Neural progenitor cell (in vitro differentiated cells): ENCODE measurements at regions not wholly inside any gene's neighbourhood (a gene's known extent, or its start where the extent isn't known, plus 50 kb on each side); places are given as distances from the start of the nearest gene placed in this dataset.

ENCODE experiments used
- DNase-seq: peaks from one replicate; pipeline ENCODE4 v3.0.0-alpha.2; 2016; ENCODE audit warnings: low spot score
- H2AFZ ChIP-seq: fragments of 200-600 bp; sonication (generic); replicated peaks from 2 replicates; pipeline ENCODE4 v1.6.1; 2016; ENCODE audit warnings: antibody characterized with exemption
- H3F3A ChIP-seq: fragments of 200-600 bp; sonication (generic); 2 replicates; pipeline ENCODE4 v1.6.1; 2016; ENCODE audit warnings: antibody characterized with exemption, low read depth
- H3K27ac ChIP-seq: fragments of 200-600 bp; sonication (generic); 2 replicates; pipeline ENCODE4 v1.5.1; 2016; ENCODE audit warnings: mild to moderate bottlenecking
- H3K27me3 ChIP-seq: fragments of 200-600 bp; sonication (generic); 2 replicates; pipeline ENCODE4 v1.6.1; 2016; ENCODE audit warnings: mild to moderate bottlenecking, moderate library complexity
- H3K36me3 ChIP-seq: fragments of 200-600 bp; sonication (generic); 2 replicates; pipeline ENCODE4 v1.5.1; 2016
- H3K4me1 ChIP-seq: fragments of 200-600 bp; sonication (generic); 2 replicates; pipeline ENCODE4 v1.6.1; 2016; ENCODE audit warnings: mixed run types
- H3K4me2 ChIP-seq: fragments of 200-600 bp; sonication (generic); 2 replicates; pipeline ENCODE4 v1.6.1; 2016
- H3K4me3 ChIP-seq: fragments of 200-600 bp; sonication (generic); 2 replicates; pipeline ENCODE4 v1.5.1; 2016
- H3K79me2 ChIP-seq: fragments of 200-600 bp; sonication (generic); 2 replicates; pipeline ENCODE4 v1.6.1; 2016; ENCODE audit warnings: low read depth
- H3K9ac ChIP-seq: fragments of 200-600 bp; sonication (generic); 2 replicates; pipeline ENCODE4 v1.6.1; 2016
- H3K9me3 ChIP-seq: fragments of 200-600 bp; sonication (generic); 2 replicates; pipeline ENCODE4 v1.5.1; 2016; ENCODE audit warnings: low read depth
- H4K20me1 ChIP-seq: fragments of 200-600 bp; sonication (generic); 2 replicates; pipeline ENCODE4 v1.6.1; 2016; ENCODE audit warnings: low read depth
- H3K27ac Mint-ChIP-seq: 3 replicates; pipeline ENCODE4 v1.8.0; 2021; ENCODE audit warnings: mixed read lengths
- H3K27me3 Mint-ChIP-seq: 2 replicates; pipeline ENCODE4 v1.8.0; 2022; ENCODE audit warnings: low read depth, mild to moderate bottlenecking, inconsistent platforms, moderate library complexity, mixed read lengths; ENCODE audit not compliant: insufficient read depth
- H3K36me3 Mint-ChIP-seq: 3 replicates; pipeline ENCODE4 v1.8.0; 2021; ENCODE audit warnings: mixed read lengths
- H3K4me1 Mint-ChIP-seq: 3 replicates; pipeline ENCODE4 v1.8.0; 2021; ENCODE audit warnings: mixed read lengths
- H3K4me3 Mint-ChIP-seq: 3 replicates; pipeline ENCODE4 v1.8.0; 2021; ENCODE audit warnings: mild to moderate bottlenecking, moderate library complexity, mixed read lengths
- H3K9me3 Mint-ChIP-seq: 3 replicates; pipeline ENCODE4 v1.8.0; 2020; ENCODE audit warnings: mixed read lengths
- EZH2 ChIP-seq: fragments of 200-600 bp; sonication (generic); IDR thresholded peaks from 2 replicates; pipeline ENCODE4 v1.6.1; 2017; ENCODE audit warnings: antibody characterized with exemption, mild to moderate bottlenecking, moderate library complexity
- EZH2phosphoT487 ChIP-seq: fragments of 200-600 bp; sonication (generic); IDR thresholded peaks from 2 replicates; pipeline ENCODE4 v1.6.1; 2017; ENCODE audit warnings: antibody characterized with exemption
- TF ChIP-seq, protein P1 (sequence below): fragments of 200-600 bp; sonication (generic); IDR thresholded peaks from 2 replicates; pipeline ENCODE4 v1.5.1; 2017; ENCODE audit warnings: antibody characterized with exemption, mild to moderate bottlenecking

DNA sequence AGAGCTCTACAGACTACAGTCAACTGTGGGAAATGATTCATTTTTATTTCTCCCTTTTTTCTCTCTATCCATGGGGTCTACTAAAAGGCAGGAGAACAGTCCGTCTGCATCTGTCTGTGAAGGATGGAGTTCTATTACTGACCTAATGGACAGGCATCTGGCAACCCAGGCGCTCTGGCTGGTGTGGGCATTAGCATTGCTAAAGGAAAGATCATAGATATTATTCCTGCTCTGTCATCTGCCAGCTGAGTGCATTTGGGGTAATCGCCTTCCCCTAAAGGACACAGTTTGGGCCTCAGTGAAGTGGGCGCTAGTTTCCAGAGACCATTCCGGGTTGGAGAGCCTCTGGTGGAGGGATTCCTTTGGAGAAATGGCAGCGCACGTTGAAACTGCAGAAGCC lies 201.3 kb upstream of the TCERG1L start:
- DNase-seq: no peak
- Histone ChIP-seq H3K4me2 (no peak overlapping the region), H3K9ac (no peak overlapping the region), H4K20me1 (no peaks in the 10 kb centered on the region), H2AFZ (no peak overlapping the region), H3K79me2 (no peaks in the 10 kb centered on the region), H3K4me3 (no peak overlapping the region), H3K27ac (no peak overlapping the region), H3K27me3 (no peaks in the 10 kb centered on the region), H3K36me3 (no peaks in the 10 kb centered on the region), H3K9me3 (no peaks in the 10 kb centered on the region), H3K4me1 (peaks cover 9% of the 10 kb centered on the region), H3F3A (no peaks in the 10 kb centered on the region)
- H3K27ac Mint-ChIP-seq: no peak overlapping the region
- peaks cover 18% of the 10 kb centered on the region for H3K4me1 Mint-ChIP-seq
- peaks cover 21% of the 10 kb centered on the region for H3K9me3 Mint-ChIP-seq
- no peak for TF ChIP-seq EZH2phosphoT487
- TF ChIP-seq, protein P1, sequence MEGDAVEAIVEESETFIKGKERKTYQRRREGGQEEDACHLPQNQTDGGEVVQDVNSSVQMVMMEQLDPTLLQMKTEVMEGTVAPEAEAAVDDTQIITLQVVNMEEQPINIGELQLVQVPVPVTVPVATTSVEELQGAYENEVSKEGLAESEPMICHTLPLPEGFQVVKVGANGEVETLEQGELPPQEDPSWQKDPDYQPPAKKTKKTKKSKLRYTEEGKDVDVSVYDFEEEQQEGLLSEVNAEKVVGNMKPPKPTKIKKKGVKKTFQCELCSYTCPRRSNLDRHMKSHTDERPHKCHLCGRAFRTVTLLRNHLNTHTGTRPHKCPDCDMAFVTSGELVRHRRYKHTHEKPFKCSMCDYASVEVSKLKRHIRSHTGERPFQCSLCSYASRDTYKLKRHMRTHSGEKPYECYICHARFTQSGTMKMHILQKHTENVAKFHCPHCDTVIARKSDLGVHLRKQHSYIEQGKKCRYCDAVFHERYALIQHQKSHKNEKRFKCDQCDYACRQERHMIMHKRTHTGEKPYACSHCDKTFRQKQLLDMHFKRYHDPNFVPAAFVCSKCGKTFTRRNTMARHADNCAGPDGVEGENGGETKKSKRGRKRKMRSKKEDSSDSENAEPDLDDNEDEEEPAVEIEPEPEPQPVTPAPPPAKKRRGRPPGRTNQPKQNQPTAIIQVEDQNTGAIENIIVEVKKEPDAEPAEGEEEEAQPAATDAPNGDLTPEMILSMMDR: no peak
- no peak for TF ChIP-seq EZH2
- H3K4me3 Mint-ChIP-seq: no peak overlapping the region
- no peaks in the 10 kb centered on the region for H3K27me3 Mint-ChIP-seq
- no peaks in the 10 kb centered on the region for H3K36me3 Mint-ChIP-seq

DNA sequence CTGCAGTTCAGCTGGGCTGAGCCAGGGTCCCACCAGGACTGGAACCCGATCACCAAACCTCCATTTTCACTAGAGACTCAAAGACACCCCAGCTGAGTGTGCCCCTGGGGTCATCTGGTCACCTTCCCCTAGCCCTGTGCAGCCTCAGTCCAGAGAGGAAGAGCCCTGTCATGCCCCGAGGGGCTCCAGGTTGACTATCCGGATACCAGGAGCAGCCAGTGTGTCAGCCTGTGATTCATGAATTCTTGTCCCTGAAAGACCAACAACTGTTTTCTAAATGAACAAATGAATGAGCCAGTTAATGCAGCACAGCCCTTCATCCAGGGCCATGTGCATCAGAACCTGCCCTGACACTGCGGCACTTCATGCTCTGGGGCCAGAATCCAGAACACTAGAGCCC lies 201.9 kb upstream of the TCERG1L start:
- H3K9ac ChIP-seq: no peak overlapping the region
- no peak for DNase-seq

DNA sequence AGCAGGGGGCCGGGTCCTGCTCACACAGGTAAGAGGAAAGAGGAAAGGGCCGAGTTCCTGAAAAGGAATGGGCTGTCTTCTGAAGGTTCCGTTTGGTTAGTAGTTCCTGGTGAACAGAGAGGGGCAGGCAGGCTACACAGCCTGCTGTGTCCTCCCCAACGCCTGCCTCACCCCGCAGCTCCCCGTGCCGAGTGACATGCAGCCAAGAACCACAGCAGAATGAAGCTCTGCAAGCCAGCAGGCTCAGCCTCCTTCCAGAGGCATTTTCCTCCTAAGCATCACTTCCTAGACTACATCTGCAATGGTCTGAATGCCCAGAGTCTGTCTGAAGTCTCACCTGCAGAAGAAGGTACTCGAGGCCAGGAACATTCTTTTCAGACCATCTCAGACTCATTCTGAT lies 202.4 kb upstream of the TCERG1L start:
- TF ChIP-seq, protein P1: no peak
- TF ChIP-seq EZH2phosphoT487: no peak
- no peak for TF ChIP-seq EZH2
- H2AFZ ChIP-seq: no peak overlapping the region
- no peak overlapping the region for H3K9ac ChIP-seq
- peaks cover 19% of the 10 kb centered on the region for H3K9me3 Mint-ChIP-seq
- H3K4me1 Mint-ChIP-seq: peaks cover 18% of the 10 kb centered on the region
- no peaks in the 10 kb centered on the region for H3K27me3 ChIP-seq
- H3K4me1 ChIP-seq: peaks cover 9% of the 10 kb centered on the region
- H3K36me3 Mint-ChIP-seq: no peaks in the 10 kb centered on the region
- H3K4me3 ChIP-seq: no peak overlapping the region
- H3K27me3 Mint-ChIP-seq: peaks cover 4% of the 10 kb centered on the region
- H4K20me1 ChIP-seq: no peaks in the 10 kb centered on the region
- H3K4me3 Mint-ChIP-seq: no peak overlapping the region
- no peak overlapping the region for H3K27ac ChIP-seq
- H3F3A ChIP-seq: no peaks in the 10 kb centered on the region
- no peaks in the 10 kb centered on the region for H3K9me3 ChIP-seq
- no peak for DNase-seq
- no peaks in the 10 kb centered on the region for H3K79me2 ChIP-seq
- no peaks in the 10 kb centered on the region for H3K36me3 ChIP-seq
- H3K4me2 ChIP-seq: peak overlapping the region; percentile 1
- peak overlapping the region; percentile 30 for H3K27ac Mint-ChIP-seq

More for the DNA sequence above, 201.9 kb upstream of the TCERG1L start:
- no peak overlapping the region for H3K4me3 ChIP-seq
- H3K27ac ChIP-seq: no peak overlapping the region
- Mint-ChIP-seq H3K9me3 (peaks cover 19% of the 10 kb centered on the region), H3K4me3 (no peak overlapping the region), H3K27me3 (peaks cover 2% of the 10 kb centered on the region), H3K36me3 (no peaks in the 10 kb centered on the region), H3K4me1 (peaks cover 18% of the 10 kb centered on the region), H3K27ac (no peak overlapping the region)
- H4K20me1 ChIP-seq: no peaks in the 10 kb centered on the region
- no peaks in the 10 kb centered on the region for H3F3A ChIP-seq
- no peaks in the 10 kb centered on the region for H3K79me2 ChIP-seq
- H3K4me2 ChIP-seq: no peak overlapping the region
- TF ChIP-seq EZH2 (no peak), EZH2phosphoT487 (no peak)
- TF ChIP-seq, protein P1: no peak
- H3K9me3 ChIP-seq: no peaks in the 10 kb centered on the region
- peaks cover 9% of the 10 kb centered on the region for H3K4me1 ChIP-seq
- no peak overlapping the region for H2AFZ ChIP-seq
- H3K36me3 ChIP-seq: no peaks in the 10 kb centered on the region
- H3K27me3 ChIP-seq: no peaks in the 10 kb centered on the region
